ENCODE measurements at regions not wholly inside any gene's neighbourhood (a gene's known extent, or its start where the extent isn't known, plus 50 kb on each side); places are given as distances from the start of the nearest gene placed in this dataset.

- H3K4me1 ChIP-seq (ENCODE audit: insufficient read depth, low read length), result no peaks in the 10 kb centered on the region
- no peaks in the 10 kb centered on the region for H3K4me1 Mint-ChIP-seq
- H3K27ac Mint-ChIP-seq, result no peak overlapping the region
- H3K36me3 ChIP-seq (ENCODE audit: insufficient read depth, low read length), result no peaks in the 10 kb centered on the region
- CTCF ChIA-PET, result no interaction called here
- no peaks in the 10 kb centered on the region for H3K9me3 ChIP-seq (ENCODE audit: low read length)
- no peaks in the 10 kb centered on the region for H3K36me3 Mint-ChIP-seq
- H3K4me3 ChIP-seq (ENCODE audit: low read length), result no peak overlapping the region
- H3K27me3 Mint-ChIP-seq, result no peaks in the 10 kb centered on the region
- H3K27me3 ChIP-seq (ENCODE audit: insufficient read depth, low read length, poor library complexity, severe bottlenecking), result no peaks in the 10 kb centered on the region
- no peak for DNase-seq
- no peak overlapping the region for H3K27ac ChIP-seq (ENCODE audit: low read depth, low read length)
- POLR2A ChIA-PET, result no interaction called here
- no peak overlapping the region for H3K4me3 Mint-ChIP-seq
- peaks cover 0 to 30% (median 12%) of the 10 kb centered on the region in 5 donors for H3K9me3 Mint-ChIP-seq
Observed at GRCh38 chr2:78061732-78062131, 539.6 kb upstream of the LRRTM4 start.

DNA sequence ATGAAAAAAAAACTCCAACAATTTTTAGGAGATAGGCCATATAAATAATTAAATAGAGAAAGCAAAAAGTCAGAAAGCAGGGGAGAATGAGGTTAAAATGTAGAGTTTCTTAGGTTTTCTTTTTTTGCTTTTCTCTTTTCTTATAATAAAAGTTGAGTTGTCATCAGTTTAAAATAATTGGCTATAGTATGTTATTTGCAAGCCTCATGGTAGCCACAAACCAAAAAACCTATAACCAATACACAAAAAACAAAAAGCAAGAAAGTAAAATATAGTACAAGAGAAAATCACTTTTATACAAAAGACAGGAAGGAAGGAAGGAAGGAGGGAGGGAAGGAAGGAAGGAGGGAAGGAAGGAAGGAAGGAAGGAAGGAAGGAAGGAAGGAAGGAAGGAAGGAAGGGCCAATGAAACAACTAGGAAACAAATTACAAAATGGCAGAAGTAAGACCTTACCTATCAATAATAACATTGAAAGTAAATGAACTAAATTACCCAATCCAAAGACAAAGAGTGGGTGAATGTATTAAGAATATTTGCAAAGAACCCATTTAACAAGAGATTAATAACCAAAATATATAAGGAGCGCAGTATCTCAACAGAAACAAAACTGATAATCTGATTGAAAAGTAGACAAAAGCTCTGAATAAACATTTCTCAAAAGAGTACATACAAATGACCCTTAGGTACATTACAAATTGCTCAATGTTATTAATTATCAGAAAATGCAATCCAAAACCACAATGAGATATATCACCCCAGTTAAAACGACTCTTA is 541.3 kb upstream of the LRRTM4 start:
- H3K4me3 Mint-ChIP-seq, result no peak overlapping the region
- Histone ChIP-seq H3K4me1 (ENCODE audit: insufficient read depth, low read length) (no peaks in the 10 kb centered on the region), H3K4me3 (ENCODE audit: low read length) (no peak overlapping the region), H3K27me3 (ENCODE audit: insufficient read depth, low read length, poor library complexity, severe bottlenecking) (no peaks in the 10 kb centered on the region), H3K27ac (ENCODE audit: low read depth, low read length) (no peak overlapping the region), H3K36me3 (ENCODE audit: insufficient read depth, low read length) (no peaks in the 10 kb centered on the region), H3K9me3 (ENCODE audit: low read length) (no peaks in the 10 kb centered on the region)
- H3K4me1 Mint-ChIP-seq, result no peaks in the 10 kb centered on the region
- no peak overlapping the region for H3K27ac Mint-ChIP-seq
- peaks cover 0 to 27% (median 4%) of the 10 kb centered on the region in 5 donors for H3K9me3 Mint-ChIP-seq
- no peaks in the 10 kb centered on the region for H3K27me3 Mint-ChIP-seq
- CTCF ChIA-PET, result no interaction called here
- DNase-seq, result no peak
- POLR2A ChIA-PET, result no interaction called here
- no peaks in the 10 kb centered on the region for H3K36me3 Mint-ChIP-seq

DNA sequence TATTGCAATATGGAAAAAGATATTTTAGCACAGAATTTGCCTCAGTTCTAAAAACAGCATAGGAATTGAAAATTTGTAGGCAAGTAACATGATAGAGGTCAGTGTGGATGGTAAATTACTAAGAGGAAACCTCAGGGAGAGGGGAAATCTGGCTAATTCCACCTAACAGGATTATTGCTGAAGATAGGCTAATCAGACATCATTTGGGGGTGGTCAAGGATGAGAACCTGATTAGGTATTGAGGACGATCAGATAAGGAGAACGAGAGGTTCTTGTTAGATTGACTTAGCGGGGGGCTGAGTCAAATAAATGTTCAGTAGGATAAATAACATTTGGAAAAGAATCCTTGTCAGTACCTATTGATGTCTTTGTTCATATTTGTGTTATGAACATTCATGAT is 543.2 kb upstream of the LRRTM4 start:
- no peaks in the 10 kb centered on the region for H3K27me3 ChIP-seq (ENCODE audit: insufficient read depth, low read length, poor library complexity, severe bottlenecking)
- no peaks in the 10 kb centered on the region for H3K36me3 ChIP-seq (ENCODE audit: insufficient read depth, low read length)
- CTCF ChIA-PET, result no interaction called here
- no peak for DNase-seq
- no peaks in the 10 kb centered on the region for H3K4me1 ChIP-seq (ENCODE audit: insufficient read depth, low read length)
- no peaks in the 10 kb centered on the region for H3K4me1 Mint-ChIP-seq
- no peak overlapping the region for H3K4me3 ChIP-seq (ENCODE audit: low read length)
- H3K27ac ChIP-seq (ENCODE audit: low read depth, low read length), result no peak overlapping the region
- no peaks in the 10 kb centered on the region for H3K36me3 Mint-ChIP-seq
- H3K9me3 ChIP-seq (ENCODE audit: low read length), result no peaks in the 10 kb centered on the region
- peaks cover 0 to 27% (median 7%) of the 10 kb centered on the region in 5 donors for H3K9me3 Mint-ChIP-seq
- H3K27ac Mint-ChIP-seq, result no peak overlapping the region
- H3K27me3 Mint-ChIP-seq, result no peaks in the 10 kb centered on the region
- POLR2A ChIA-PET, result no interaction called here
- no peak overlapping the region for H3K4me3 Mint-ChIP-seq

- Histone ChIP-seq H3K36me3 (ENCODE audit: insufficient read depth, low read length) (no peaks in the 10 kb centered on the region), H3K27me3 (ENCODE audit: insufficient read depth, low read length, poor library complexity, severe bottlenecking) (no peaks in the 10 kb centered on the region), H3K4me3 (ENCODE audit: low read length) (no peak overlapping the region), H3K9me3 (ENCODE audit: low read length) (no peaks in the 10 kb centered on the region), H3K4me1 (ENCODE audit: insufficient read depth, low read length) (no peaks in the 10 kb centered on the region), H3K27ac (ENCODE audit: low read depth, low read length) (no peak overlapping the region)
- Mint-ChIP-seq H3K4me3 (no peak overlapping the region), H3K9me3 (peaks cover 0 to 18% (median 4%) of the 10 kb centered on the region in 5 donors), H3K27ac (no peak overlapping the region), H3K36me3 (no peaks in the 10 kb centered on the region), H3K27me3 (no peaks in the 10 kb centered on the region), H3K4me1 (no peaks in the 10 kb centered on the region)
- no peak for DNase-seq
- ChIA-PET POLR2A (no interaction called here), CTCF (no interaction called here)
Observed at GRCh38 chr2:78068808-78069207, 546.6 kb upstream of the LRRTM4 start.

DNA sequence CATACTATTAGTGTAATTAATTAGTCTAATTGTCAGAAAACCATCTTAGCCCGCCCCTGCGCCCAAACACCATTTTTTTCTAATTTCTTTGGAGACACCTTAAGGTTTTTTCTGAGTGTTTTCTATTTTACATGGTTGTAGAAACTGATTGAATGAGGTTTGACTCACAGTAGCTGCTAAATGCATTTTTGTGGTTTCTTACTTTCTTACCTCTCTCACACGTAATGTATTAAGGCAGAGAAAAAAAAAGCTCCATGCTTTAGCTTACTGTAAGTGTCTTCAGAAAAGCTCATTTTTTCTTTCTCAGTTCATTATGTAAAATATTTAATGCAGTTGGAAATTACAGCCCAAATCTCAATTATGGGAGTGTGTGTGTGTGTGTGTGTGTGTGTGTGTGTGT is 548.5 kb upstream of the LRRTM4 start:
- Mint-ChIP-seq H3K4me1 (no peaks in the 10 kb centered on the region), H3K27ac (no peak overlapping the region), H3K4me3 (no peak overlapping the region), H3K27me3 (no peaks in the 10 kb centered on the region), H3K9me3 (peaks cover 0 to 25% (median 5%) of the 10 kb centered on the region in 5 donors), H3K36me3 (no peaks in the 10 kb centered on the region)
- Histone ChIP-seq H3K27me3 (ENCODE audit: insufficient read depth, low read length, poor library complexity, severe bottlenecking) (no peaks in the 10 kb centered on the region), H3K27ac (ENCODE audit: low read depth, low read length) (no peak overlapping the region), H3K4me1 (ENCODE audit: insufficient read depth, low read length) (no peaks in the 10 kb centered on the region), H3K4me3 (ENCODE audit: low read length) (no peak overlapping the region), H3K36me3 (ENCODE audit: insufficient read depth, low read length) (no peaks in the 10 kb centered on the region), H3K9me3 (ENCODE audit: low read length) (no peaks in the 10 kb centered on the region)
- POLR2A ChIA-PET, result no interaction called here
- DNase-seq, result no peak
- CTCF ChIA-PET, result no interaction called here

GRCh38 chr2:78077633-78078032 is 555.5 kb upstream of the LRRTM4 start:
- CTCF ChIA-PET, result no interaction called here
- POLR2A ChIA-PET, result no interaction called here
- Histone ChIP-seq H3K36me3 (ENCODE audit: insufficient read depth, low read length) (no peaks in the 10 kb centered on the region), H3K27ac (ENCODE audit: low read depth, low read length) (no peak overlapping the region), H3K4me3 (ENCODE audit: low read length) (no peak overlapping the region), H3K9me3 (ENCODE audit: low read length) (no peaks in the 10 kb centered on the region), H3K4me1 (ENCODE audit: insufficient read depth, low read length) (no peaks in the 10 kb centered on the region), H3K27me3 (ENCODE audit: insufficient read depth, low read length, poor library complexity, severe bottlenecking) (no peaks in the 10 kb centered on the region)
- Mint-ChIP-seq H3K36me3 (no peaks in the 10 kb centered on the region), H3K4me1 (no peaks in the 10 kb centered on the region), H3K4me3 (no peak overlapping the region), H3K27me3 (no peaks in the 10 kb centered on the region), H3K27ac (no peak overlapping the region), H3K9me3 (peaks cover 8 to 41% (median 25%) of the 10 kb centered on the region in 5 donors)
- no peak for DNase-seq

DNA sequence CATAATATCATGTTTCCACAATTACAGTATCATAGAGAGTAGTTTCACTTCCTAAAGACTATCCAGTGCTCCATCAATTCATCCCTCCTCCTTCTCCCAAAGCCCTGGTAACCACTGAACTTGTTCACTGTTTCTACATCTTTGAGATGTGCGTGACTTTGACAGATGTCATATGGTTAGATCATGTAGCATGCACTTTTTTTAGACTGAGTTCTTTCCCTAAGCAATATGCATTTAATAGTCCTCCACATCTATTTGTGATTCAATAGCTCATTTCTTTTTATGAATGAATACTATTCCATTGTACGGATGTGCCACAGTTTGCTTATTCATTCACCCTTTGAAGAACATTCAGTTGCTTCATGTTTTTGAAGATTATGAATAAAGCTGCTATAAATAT is 560.4 kb upstream of the LRRTM4 start:
- H3K9me3 ChIP-seq (ENCODE audit: low read length), result no peaks in the 10 kb centered on the region
- no peaks in the 10 kb centered on the region for H3K27me3 Mint-ChIP-seq
- H3K4me1 ChIP-seq (ENCODE audit: insufficient read depth, low read length), result no peaks in the 10 kb centered on the region
- H3K27ac Mint-ChIP-seq, result no peak overlapping the region
- ChIA-PET CTCF (no interaction called here), POLR2A (no interaction called here)
- no peak overlapping the region for H3K27ac ChIP-seq (ENCODE audit: low read depth, low read length)
- no peak for DNase-seq
- no peak overlapping the region for H3K4me3 ChIP-seq (ENCODE audit: low read length)
- no peak overlapping the region for H3K4me3 Mint-ChIP-seq
- peaks cover 5 to 38% (median 25%) of the 10 kb centered on the region in 5 donors for H3K9me3 Mint-ChIP-seq
- H3K36me3 ChIP-seq (ENCODE audit: insufficient read depth, low read length), result no peaks in the 10 kb centered on the region
- H3K4me1 Mint-ChIP-seq, result no peaks in the 10 kb centered on the region
- no peaks in the 10 kb centered on the region for H3K27me3 ChIP-seq (ENCODE audit: insufficient read depth, low read length, poor library complexity, severe bottlenecking)
- no peaks in the 10 kb centered on the region for H3K36me3 Mint-ChIP-seq

GRCh38 chr2:78093436-78093835 is 571.3 kb upstream of the LRRTM4 start:
- H3K9me3 Mint-ChIP-seq, result peaks cover 4 to 12% (median 10%) of the 10 kb centered on the region in 5 donors
- Histone ChIP-seq H3K36me3 (ENCODE audit: insufficient read depth, low read length) (no peaks in the 10 kb centered on the region), H3K9me3 (ENCODE audit: low read length) (no peaks in the 10 kb centered on the region), H3K27ac (ENCODE audit: low read depth, low read length) (no peak overlapping the region), H3K4me1 (ENCODE audit: insufficient read depth, low read length) (no peaks in the 10 kb centered on the region), H3K4me3 (ENCODE audit: low read length) (no peak overlapping the region), H3K27me3 (ENCODE audit: insufficient read depth, low read length, poor library complexity, severe bottlenecking) (no peaks in the 10 kb centered on the region)
- H3K36me3 Mint-ChIP-seq, result no peaks in the 10 kb centered on the region
- H3K4me1 Mint-ChIP-seq, result no peaks in the 10 kb centered on the region
- H3K27me3 Mint-ChIP-seq, result no peaks in the 10 kb centered on the region
- DNase-seq, result no peak
- H3K4me3 Mint-ChIP-seq, result no peak overlapping the region
- H3K27ac Mint-ChIP-seq, result no peak overlapping the region
- POLR2A ChIA-PET, result no interaction called here
- CTCF ChIA-PET, result no interaction called here

GRCh38 chr2:78109272-78109671 is 587.1 kb upstream of the LRRTM4 start:
- no peak overlapping the region for H3K4me3 Mint-ChIP-seq
- POLR2A ChIA-PET, result no interaction called here
- peaks cover 0 to 46% (median 17%) of the 10 kb centered on the region in 5 donors for H3K9me3 Mint-ChIP-seq
- no peaks in the 10 kb centered on the region for H3K36me3 Mint-ChIP-seq
- H3K4me1 Mint-ChIP-seq, result no peaks in the 10 kb centered on the region
- Histone ChIP-seq H3K36me3 (ENCODE audit: insufficient read depth, low read length) (no peaks in the 10 kb centered on the region), H3K4me1 (ENCODE audit: insufficient read depth, low read length) (no peaks in the 10 kb centered on the region), H3K27me3 (ENCODE audit: insufficient read depth, low read length, poor library complexity, severe bottlenecking) (no peaks in the 10 kb centered on the region), H3K9me3 (ENCODE audit: low read length) (no peaks in the 10 kb centered on the region), H3K27ac (ENCODE audit: low read depth, low read length) (no peak overlapping the region), H3K4me3 (ENCODE audit: low read length) (no peak overlapping the region)
- no peak overlapping the region for H3K27ac Mint-ChIP-seq
- DNase-seq, result no peak
- no peaks in the 10 kb centered on the region for H3K27me3 Mint-ChIP-seq
- CTCF ChIA-PET, result no interaction called here
